Upper lobe of left lung (tissue), 4 donors: ENCODE measurements at regions not wholly inside any gene's neighbourhood (a gene's known extent, or its start where the extent isn't known, plus 50 kb on each side); places are given as distances from the start of the nearest gene placed in this dataset.

Experiments
- CTCF ChIP-seq, 6 experiments: fragments of 450-650 bp in 4 of 6; fragments of 200-600 bp in 2 of 6; sonication (generic) in 2 of 6; IDR thresholded peaks; one replicate each; pipeline ENCODE4 v1.5.1; 2016 to 2019; ENCODE audit warnings: antibody characterized with exemption in 6 of 6
- POLR2A ChIP-seq, 4 donors: fragments of 450-650 bp; IDR thresholded peaks; one replicate each; pipeline ENCODE4 v1.5.1; 2016 to 2017; ENCODE audit warnings: antibody characterized with exemption in 4 of 4, mild to moderate bottlenecking in 2 of 4

DNA sequence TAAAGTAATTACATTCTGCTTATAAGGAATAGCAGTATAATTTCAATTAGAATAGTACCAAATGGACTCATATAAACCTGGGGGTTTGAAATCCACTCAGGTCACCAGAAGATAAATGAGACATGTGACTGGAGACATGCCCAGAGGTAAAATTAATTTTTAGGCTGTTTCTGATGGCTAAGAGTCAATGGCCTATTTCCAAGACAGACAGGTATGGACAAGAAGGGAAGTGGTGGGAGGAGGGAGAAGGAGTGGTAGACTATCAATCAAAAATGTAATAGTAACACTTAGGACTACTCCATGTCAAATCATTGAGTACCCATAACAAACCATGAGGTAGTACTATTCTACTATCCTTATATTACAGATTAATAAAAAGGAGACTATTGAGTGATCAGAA, 544.0 kb downstream of the GALC start:
- TF ChIP-seq POLR2A (IDR thresholded peaks at IDR 0.05) (no peak), CTCF (IDR thresholded peaks at IDR 0.05) (no peak)
